LNCAP (cell line): ENCODE measurements at regions not wholly inside any gene's neighbourhood (a gene's known extent, or its start where the extent isn't known, plus 50 kb on each side); places are given as distances from the start of the nearest gene placed in this dataset.

Source experiments
- TF ChIP-seq, protein P1 (sequence below): fragments of 450-650 bp; IDR thresholded peaks from 2 replicates; pipeline ENCODE4 v1.5.1; 2017; ENCODE audit warnings: mild to moderate bottlenecking

- TF ChIP-seq, protein P1, sequence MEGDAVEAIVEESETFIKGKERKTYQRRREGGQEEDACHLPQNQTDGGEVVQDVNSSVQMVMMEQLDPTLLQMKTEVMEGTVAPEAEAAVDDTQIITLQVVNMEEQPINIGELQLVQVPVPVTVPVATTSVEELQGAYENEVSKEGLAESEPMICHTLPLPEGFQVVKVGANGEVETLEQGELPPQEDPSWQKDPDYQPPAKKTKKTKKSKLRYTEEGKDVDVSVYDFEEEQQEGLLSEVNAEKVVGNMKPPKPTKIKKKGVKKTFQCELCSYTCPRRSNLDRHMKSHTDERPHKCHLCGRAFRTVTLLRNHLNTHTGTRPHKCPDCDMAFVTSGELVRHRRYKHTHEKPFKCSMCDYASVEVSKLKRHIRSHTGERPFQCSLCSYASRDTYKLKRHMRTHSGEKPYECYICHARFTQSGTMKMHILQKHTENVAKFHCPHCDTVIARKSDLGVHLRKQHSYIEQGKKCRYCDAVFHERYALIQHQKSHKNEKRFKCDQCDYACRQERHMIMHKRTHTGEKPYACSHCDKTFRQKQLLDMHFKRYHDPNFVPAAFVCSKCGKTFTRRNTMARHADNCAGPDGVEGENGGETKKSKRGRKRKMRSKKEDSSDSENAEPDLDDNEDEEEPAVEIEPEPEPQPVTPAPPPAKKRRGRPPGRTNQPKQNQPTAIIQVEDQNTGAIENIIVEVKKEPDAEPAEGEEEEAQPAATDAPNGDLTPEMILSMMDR, result no peak
Observed at GRCh38 chr5:87877495-87877894, 391.1 kb downstream of the TMEM161B start.

GRCh38 chr5:87877023-87877422 is 391.6 kb downstream of the TMEM161B start:
- TF ChIP-seq, protein P1, result no peak

GRCh38 chr5:87876616-87877015 is 392.0 kb downstream of the TMEM161B start:
- TF ChIP-seq, protein P1, result no peak

GRCh38 chr5:87872986-87873385 is 395.7 kb downstream of the TMEM161B start:
- TF ChIP-seq, protein P1, result no peak

DNA sequence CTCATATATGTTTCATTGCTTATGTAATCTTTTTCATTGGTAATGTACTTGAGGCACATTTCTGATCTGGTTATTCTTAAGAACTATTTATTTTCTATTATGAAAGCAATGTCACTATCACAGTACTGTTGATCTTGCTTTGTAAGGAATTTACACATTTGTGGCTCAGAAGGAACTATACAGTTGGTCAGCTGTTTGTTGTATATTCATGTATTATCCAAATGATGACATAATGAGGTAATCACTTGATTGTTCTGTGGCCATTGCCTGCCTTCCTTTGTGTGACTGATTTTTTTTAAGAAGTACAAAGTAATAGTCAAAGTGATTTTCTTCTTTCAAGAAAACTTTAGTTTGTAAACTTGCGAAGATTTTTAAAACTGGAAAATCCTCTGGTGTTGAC is 399.9 kb downstream of the TMEM161B start:
- TF ChIP-seq, protein P1, result no peak

- TF ChIP-seq, protein P1, result no peak
Observed at GRCh38 chr5:87867281-87867680, 401.4 kb downstream of the TMEM161B start.

- TF ChIP-seq, protein P1, result no peak
Observed at GRCh38 chr5:87853541-87853940, 415.1 kb downstream of the TMEM161B start.

GRCh38 chr5:87851603-87852002 is 417.0 kb downstream of the TMEM161B start:
- TF ChIP-seq, protein P1, result no peak
